ENCODE measurements at regions not wholly inside any gene's neighbourhood (a gene's known extent, or its start where the extent isn't known, plus 50 kb on each side); places are given as distances from the start of the nearest gene placed in this dataset.

GRCh38 chr19:29273000-29273640, 60.2 kb upstream of the UQCRFS1 start:
- H3K27me3 ChIP-seq (ENCODE audit: control insufficient read depth, insufficient read depth, low read length): no peaks in the 10 kb centered on the region
- no CpG with 5 or more reads among the region's 8 CpGs for WGBS (ENCODE audit: insufficient coverage, insufficient read length)
- no peaks in the 10 kb centered on the region for H3K9me3 ChIP-seq (ENCODE audit: control insufficient read depth, insufficient read depth, low read length)
- no peaks in the 10 kb centered on the region for H3K4me1 ChIP-seq (ENCODE audit: control insufficient read depth, insufficient read depth, low read length)
- no peak for DNase-seq (ENCODE audit: low read depth, low spot score)
- H3K36me3 ChIP-seq (ENCODE audit: control insufficient read depth, insufficient read depth, low read length): no peaks in the 10 kb centered on the region
- no peak overlapping the region for H3K4me3 ChIP-seq (ENCODE audit: low read length)
- no peak overlapping the region for H3K27ac ChIP-seq (ENCODE audit: low read length)

GRCh38 chr19:29275266-29275665, 62.3 kb upstream of the UQCRFS1 start:
- no peaks in the 10 kb centered on the region for H3K27me3 ChIP-seq (ENCODE audit: control insufficient read depth, insufficient read depth, low read length)
- no peak overlapping the region for H3K4me3 ChIP-seq (ENCODE audit: low read length)
- no peaks in the 10 kb centered on the region for H3K9me3 ChIP-seq (ENCODE audit: control insufficient read depth, insufficient read depth, low read length)
- no CpG with 5 or more reads among the region's 4 CpGs for WGBS (ENCODE audit: insufficient coverage, insufficient read length)
- H3K27ac ChIP-seq (ENCODE audit: low read length): no peak overlapping the region
- H3K36me3 ChIP-seq (ENCODE audit: control insufficient read depth, insufficient read depth, low read length): no peaks in the 10 kb centered on the region
- no peak for DNase-seq (ENCODE audit: low read depth, low spot score)
- no peaks in the 10 kb centered on the region for H3K4me1 ChIP-seq (ENCODE audit: control insufficient read depth, insufficient read depth, low read length)

- H3K27ac ChIP-seq (ENCODE audit: low read length): no peak overlapping the region
- no peaks in the 10 kb centered on the region for H3K9me3 ChIP-seq (ENCODE audit: control insufficient read depth, insufficient read depth, low read length)
- H3K36me3 ChIP-seq (ENCODE audit: control insufficient read depth, insufficient read depth, low read length): no peaks in the 10 kb centered on the region
- peak; percentile 33 for DNase-seq (ENCODE audit: low read depth, low spot score)
- no peaks in the 10 kb centered on the region for H3K4me1 ChIP-seq (ENCODE audit: control insufficient read depth, insufficient read depth, low read length)
- no peaks in the 10 kb centered on the region for H3K27me3 ChIP-seq (ENCODE audit: control insufficient read depth, insufficient read depth, low read length)
- WGBS (ENCODE audit: insufficient coverage, insufficient read length): no CpG with 5 or more reads among the region's 7 CpGs
- no peak overlapping the region for H3K4me3 ChIP-seq (ENCODE audit: low read length)
These were observed 64.2 kb upstream of the UQCRFS1 start for GRCh38 chr19:29277102-29277501.

- no peak for DNase-seq (ENCODE audit: low read depth, low spot score)
- H3K9me3 ChIP-seq (ENCODE audit: control insufficient read depth, insufficient read depth, low read length): no peaks in the 10 kb centered on the region
- H3K4me3 ChIP-seq (ENCODE audit: low read length): no peak overlapping the region
- H3K4me1 ChIP-seq (ENCODE audit: control insufficient read depth, insufficient read depth, low read length): no peaks in the 10 kb centered on the region
- H3K27ac ChIP-seq (ENCODE audit: low read length): no peak overlapping the region
- no peaks in the 10 kb centered on the region for H3K36me3 ChIP-seq (ENCODE audit: control insufficient read depth, insufficient read depth, low read length)
- no CpG with 5 or more reads among the region's 3 CpGs for WGBS (ENCODE audit: insufficient coverage, insufficient read length)
- H3K27me3 ChIP-seq (ENCODE audit: control insufficient read depth, insufficient read depth, low read length): no peaks in the 10 kb centered on the region
These were observed 65.8 kb upstream of the UQCRFS1 start for GRCh38 chr19:29278716-29279115.

- no peak overlapping the region for H3K4me3 ChIP-seq (ENCODE audit: low read length)
- H3K27me3 ChIP-seq (ENCODE audit: control insufficient read depth, insufficient read depth, low read length): no peaks in the 10 kb centered on the region
- WGBS (ENCODE audit: insufficient coverage, insufficient read length): no CpG with 5 or more reads among the region's 3 CpGs
- DNase-seq (ENCODE audit: low read depth, low spot score): no peak
- H3K27ac ChIP-seq (ENCODE audit: low read length): no peak overlapping the region
- no peaks in the 10 kb centered on the region for H3K36me3 ChIP-seq (ENCODE audit: control insufficient read depth, insufficient read depth, low read length)
- no peaks in the 10 kb centered on the region; the same call in 1 of the 2 replicates for H3K4me1 ChIP-seq (ENCODE audit: control insufficient read depth, insufficient read depth, low read length)
- no peaks in the 10 kb centered on the region for H3K9me3 ChIP-seq (ENCODE audit: control insufficient read depth, insufficient read depth, low read length)
These were observed 70.4 kb upstream of the UQCRFS1 start for GRCh38 chr19:29283366-29283765.

- WGBS (ENCODE audit: insufficient coverage, insufficient read length): no CpG with 5 or more reads among the region's 6 CpGs
- Histone ChIP-seq H3K27me3 (ENCODE audit: control insufficient read depth, insufficient read depth, low read length) (no peaks in the 10 kb centered on the region), H3K27ac (ENCODE audit: low read length) (no peak overlapping the region), H3K4me1 (ENCODE audit: control insufficient read depth, insufficient read depth, low read length) (no peaks in the 10 kb centered on the region; the same call in 1 of the 2 replicates), H3K4me3 (ENCODE audit: low read length) (no peak overlapping the region), H3K36me3 (ENCODE audit: control insufficient read depth, insufficient read depth, low read length) (no peaks in the 10 kb centered on the region), H3K9me3 (ENCODE audit: control insufficient read depth, insufficient read depth, low read length) (no peaks in the 10 kb centered on the region)
- DNase-seq (ENCODE audit: low read depth, low spot score): no peak
These were observed 72.3 kb upstream of the UQCRFS1 start for GRCh38 chr19:29285187-29285687.

GRCh38 chr19:29285878-29286277, 72.9 kb upstream of the UQCRFS1 start:
- no peaks in the 10 kb centered on the region for H3K9me3 ChIP-seq (ENCODE audit: control insufficient read depth, insufficient read depth, low read length)
- no peak overlapping the region for H3K27ac ChIP-seq (ENCODE audit: low read length)
- no peaks in the 10 kb centered on the region for H3K36me3 ChIP-seq (ENCODE audit: control insufficient read depth, insufficient read depth, low read length)
- H3K4me3 ChIP-seq (ENCODE audit: low read length): no peak overlapping the region
- H3K27me3 ChIP-seq (ENCODE audit: control insufficient read depth, insufficient read depth, low read length): no peaks in the 10 kb centered on the region
- H3K4me1 ChIP-seq (ENCODE audit: control insufficient read depth, insufficient read depth, low read length): no peaks in the 10 kb centered on the region; the same call in 1 of the 2 replicates
- WGBS (ENCODE audit: insufficient coverage, insufficient read length): 100% methylated on average over 1 of the region's 6 CpGs
- DNase-seq (ENCODE audit: low read depth, low spot score): no peak

GRCh38 chr19:29287061-29287460, 74.1 kb upstream of the UQCRFS1 start:
- no CpG with 5 or more reads among the region's 4 CpGs for WGBS (ENCODE audit: insufficient coverage, insufficient read length)

GRCh38 chr19:29288256-29288655, 75.3 kb upstream of the UQCRFS1 start:
- no CpG with 5 or more reads among the region's 4 CpGs for WGBS (ENCODE audit: insufficient coverage, insufficient read length)
- Histone ChIP-seq H3K4me3 (ENCODE audit: low read length) (no peak overlapping the region), H3K4me1 (ENCODE audit: control insufficient read depth, insufficient read depth, low read length) (no peaks in the 10 kb centered on the region; the same call in 1 of the 2 replicates), H3K9me3 (ENCODE audit: control insufficient read depth, insufficient read depth, low read length) (no peaks in the 10 kb centered on the region), H3K36me3 (ENCODE audit: control insufficient read depth, insufficient read depth, low read length) (no peaks in the 10 kb centered on the region), H3K27me3 (ENCODE audit: control insufficient read depth, insufficient read depth, low read length) (no peaks in the 10 kb centered on the region), H3K27ac (ENCODE audit: low read length) (no peak overlapping the region)
- DNase-seq (ENCODE audit: low read depth, low spot score): no peak

More at GRCh38 chr19:29287061-29287460, 74.1 kb upstream of the UQCRFS1 start:
- no peak for DNase-seq (ENCODE audit: low read depth, low spot score)
- H3K36me3 ChIP-seq (ENCODE audit: control insufficient read depth, insufficient read depth, low read length): no peaks in the 10 kb centered on the region
- H3K4me3 ChIP-seq (ENCODE audit: low read length): no peak overlapping the region
- no peaks in the 10 kb centered on the region; the same call in 1 of the 2 replicates for H3K4me1 ChIP-seq (ENCODE audit: control insufficient read depth, insufficient read depth, low read length)
- H3K9me3 ChIP-seq (ENCODE audit: control insufficient read depth, insufficient read depth, low read length): no peaks in the 10 kb centered on the region
- no peaks in the 10 kb centered on the region for H3K27me3 ChIP-seq (ENCODE audit: control insufficient read depth, insufficient read depth, low read length)
- no peak overlapping the region for H3K27ac ChIP-seq (ENCODE audit: low read length)

- H3K27me3 ChIP-seq (ENCODE audit: control insufficient read depth, insufficient read depth, low read length): no peaks in the 10 kb centered on the region
- no peak overlapping the region for H3K27ac ChIP-seq (ENCODE audit: low read length)
- H3K9me3 ChIP-seq (ENCODE audit: control insufficient read depth, insufficient read depth, low read length): no peaks in the 10 kb centered on the region
- DNase-seq (ENCODE audit: low read depth, low spot score): no peak
- WGBS (ENCODE audit: insufficient coverage, insufficient read length): no CpG with 5 or more reads among the region's 2 CpGs
- no peaks in the 10 kb centered on the region; the same call in 1 of the 2 replicates for H3K4me1 ChIP-seq (ENCODE audit: control insufficient read depth, insufficient read depth, low read length)
- H3K36me3 ChIP-seq (ENCODE audit: control insufficient read depth, insufficient read depth, low read length): no peaks in the 10 kb centered on the region
- H3K4me3 ChIP-seq (ENCODE audit: low read length): no peak overlapping the region
These were observed 76.1 kb upstream of the UQCRFS1 start for GRCh38 chr19:29289020-29289419.

- WGBS (ENCODE audit: insufficient coverage, insufficient read length): no CpG with 5 or more reads among the region's 5 CpGs
- Histone ChIP-seq H3K4me1 (ENCODE audit: control insufficient read depth, insufficient read depth, low read length) (no peaks in the 10 kb centered on the region; the same call in 1 of the 2 replicates), H3K9me3 (ENCODE audit: control insufficient read depth, insufficient read depth, low read length) (no peaks in the 10 kb centered on the region), H3K27me3 (ENCODE audit: control insufficient read depth, insufficient read depth, low read length) (no peaks in the 10 kb centered on the region), H3K36me3 (ENCODE audit: control insufficient read depth, insufficient read depth, low read length) (no peaks in the 10 kb centered on the region), H3K4me3 (ENCODE audit: low read length) (no peak overlapping the region), H3K27ac (ENCODE audit: low read length) (no peak overlapping the region)
- no peak for DNase-seq (ENCODE audit: low read depth, low spot score)
These were observed 77.9 kb upstream of the UQCRFS1 start for GRCh38 chr19:29290853-29291252.

Measured in iPS DF 6.9 (cell line).